ENCODE measurements at regions not wholly inside any gene's neighbourhood (a gene's known extent, or its start where the extent isn't known, plus 50 kb on each side); places are given as distances from the start of the nearest gene placed in this dataset.

GRCh38 chr6:17027441-17027840 lies 74.4 kb upstream of the STMND1 start (continued):
- no peak for TF ChIP-seq PBX3 (IDR thresholded peaks at IDR 0.05)

DNA sequence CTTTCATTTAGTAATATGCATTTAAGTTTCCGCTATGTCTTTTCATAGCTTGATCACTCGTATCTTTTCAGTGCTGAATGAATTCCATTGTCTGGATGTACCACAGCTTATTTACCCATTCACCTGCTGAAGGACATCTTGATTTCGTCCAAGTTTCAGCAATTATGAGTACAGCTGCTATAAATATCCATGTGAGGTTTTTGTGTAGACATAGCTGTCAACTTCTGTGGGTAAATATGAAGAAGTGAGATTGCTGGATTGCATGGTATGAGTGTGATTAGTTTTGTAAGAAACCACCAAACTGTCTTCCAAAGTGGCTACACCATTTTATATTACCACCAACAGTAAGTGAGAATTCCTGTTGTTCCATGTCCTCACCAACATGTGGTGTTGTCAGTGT lies 79.2 kb upstream of the STMND1 start:
- no peak overlapping the region for H3K27ac ChIP-seq (ENCODE audit: low read depth in 2 of 2, low read length in 1 of 2)

GRCh38 chr6:17021539-17021889 lies 80.3 kb upstream of the STMND1 start:
- POLR2A ChIA-PET, result no interaction called here
- H4K20me1 ChIP-seq (ENCODE audit: insufficient read depth), result no peaks in the 10 kb centered on the region
- H3K27ac ChIP-seq (ENCODE audit: low read depth in 2 of 2, low read length in 1 of 2), result peak overlapping the region in 1 of 2 experiments; percentile 72; a peak in 2 of 4 replicates
- H3K36me3 ChIP-seq (replicated peaks in 1 of 2; ENCODE audit: control insufficient read depth in 1 of 2, insufficient read depth in 2 of 2, low read length in 1 of 2), result no peaks in the 10 kb centered on the region
- no peak overlapping the region for H3K4me2 ChIP-seq
- DNase-seq, result no peak
- no peaks in the 10 kb centered on the region for H3K79me2 ChIP-seq (ENCODE audit: insufficient read depth)
- H3K4me1 ChIP-seq (ENCODE audit: control insufficient read depth in 1 of 2, insufficient read depth in 2 of 2, low read depth in 1 of 2, low read length in 1 of 2), result 0 out of 4 replicates have a peak, but pooled peaks cover 0 to 3% of the 10 kb centered on the region in 2 experiments
- WGBS (ENCODE audit: low lambda C conversion rate), result 75% methylated on average over 5 of the region's 5 CpGs
- TF ChIP-seq, protein P1, sequence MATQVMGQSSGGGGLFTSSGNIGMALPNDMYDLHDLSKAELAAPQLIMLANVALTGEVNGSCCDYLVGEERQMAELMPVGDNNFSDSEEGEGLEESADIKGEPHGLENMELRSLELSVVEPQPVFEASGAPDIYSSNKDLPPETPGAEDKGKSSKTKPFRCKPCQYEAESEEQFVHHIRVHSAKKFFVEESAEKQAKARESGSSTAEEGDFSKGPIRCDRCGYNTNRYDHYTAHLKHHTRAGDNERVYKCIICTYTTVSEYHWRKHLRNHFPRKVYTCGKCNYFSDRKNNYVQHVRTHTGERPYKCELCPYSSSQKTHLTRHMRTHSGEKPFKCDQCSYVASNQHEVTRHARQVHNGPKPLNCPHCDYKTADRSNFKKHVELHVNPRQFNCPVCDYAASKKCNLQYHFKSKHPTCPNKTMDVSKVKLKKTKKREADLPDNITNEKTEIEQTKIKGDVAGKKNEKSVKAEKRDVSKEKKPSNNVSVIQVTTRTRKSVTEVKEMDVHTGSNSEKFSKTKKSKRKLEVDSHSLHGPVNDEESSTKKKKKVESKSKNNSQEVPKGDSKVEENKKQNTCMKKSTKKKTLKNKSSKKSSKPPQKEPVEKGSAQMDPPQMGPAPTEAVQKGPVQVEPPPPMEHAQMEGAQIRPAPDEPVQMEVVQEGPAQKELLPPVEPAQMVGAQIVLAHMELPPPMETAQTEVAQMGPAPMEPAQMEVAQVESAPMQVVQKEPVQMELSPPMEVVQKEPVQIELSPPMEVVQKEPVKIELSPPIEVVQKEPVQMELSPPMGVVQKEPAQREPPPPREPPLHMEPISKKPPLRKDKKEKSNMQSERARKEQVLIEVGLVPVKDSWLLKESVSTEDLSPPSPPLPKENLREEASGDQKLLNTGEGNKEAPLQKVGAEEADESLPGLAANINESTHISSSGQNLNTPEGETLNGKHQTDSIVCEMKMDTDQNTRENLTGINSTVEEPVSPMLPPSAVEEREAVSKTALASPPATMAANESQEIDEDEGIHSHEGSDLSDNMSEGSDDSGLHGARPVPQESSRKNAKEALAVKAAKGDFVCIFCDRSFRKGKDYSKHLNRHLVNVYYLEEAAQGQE (IDR thresholded peaks at IDR 0.05; ENCODE audit: low read depth, low read length), result no peak
- no peak for TF ChIP-seq FOXM1 (IDR thresholded peaks at IDR 0.05; ENCODE audit: low read depth)
- no peak overlapping the region for H3K9ac ChIP-seq
- H3K4me3 ChIP-seq (ENCODE audit: low read depth in 2 of 2, low read length in 1 of 2), result no peak overlapping the region
- H3K27me3 ChIP-seq (ENCODE audit: insufficient read depth), result no peaks in the 10 kb centered on the region
- no peaks in the 10 kb centered on the region for H3K9me3 ChIP-seq
- CTCF ChIA-PET, result no interaction called here
- 0 out of 2 replicates have a peak overlapping the region, but pooled peaks have one; percentile 42 for H2AFZ ChIP-seq (ENCODE audit: low read depth)
- no peaks in the 10 kb centered on the region for H3K9me2 ChIP-seq
- H3F3A ChIP-seq (replicated peaks; ENCODE audit: insufficient read depth), result peaks cover 11% of the 10 kb centered on the region

More for the DNA sequence above, 79.2 kb upstream of the STMND1 start:
- 0 out of 4 replicates have a peak, but pooled peaks cover 0 to 3% of the 10 kb centered on the region in 2 experiments for H3K4me1 ChIP-seq (ENCODE audit: control insufficient read depth in 1 of 2, insufficient read depth in 2 of 2, low read depth in 1 of 2, low read length in 1 of 2)
- DNase-seq, result no peak
- H3K27me3 ChIP-seq (ENCODE audit: insufficient read depth), result no peaks in the 10 kb centered on the region
- no peaks in the 10 kb centered on the region for H4K20me1 ChIP-seq (ENCODE audit: insufficient read depth)
- no peak overlapping the region for H3K9ac ChIP-seq
- no peaks in the 10 kb centered on the region for H3K9me3 ChIP-seq
- no peaks in the 10 kb centered on the region for H3K9me2 ChIP-seq
- no peak overlapping the region for H3K4me3 ChIP-seq (ENCODE audit: low read depth in 2 of 2, low read length in 1 of 2)
- TF ChIP-seq RCOR1 (IDR thresholded peaks at IDR 0.05; ENCODE audit: low read length) (no peak), FOXJ3 (CRISPR knock-in tag; IDR thresholded peaks at IDR 0.05) (no peak), JUND (IDR thresholded peaks at IDR 0.05) (no peak), TCF12 (IDR thresholded peaks at IDR 0.05) (no peak)
- TF ChIP-seq, protein P2, sequence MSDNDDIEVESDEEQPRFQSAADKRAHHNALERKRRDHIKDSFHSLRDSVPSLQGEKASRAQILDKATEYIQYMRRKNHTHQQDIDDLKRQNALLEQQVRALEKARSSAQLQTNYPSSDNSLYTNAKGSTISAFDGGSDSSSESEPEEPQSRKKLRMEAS (IDR thresholded peaks at IDR 0.05; ENCODE audit: low read depth), result no peak
- H2AFZ ChIP-seq (ENCODE audit: low read depth), result no peak overlapping the region
- 81% methylated on average over 3 of the region's 3 CpGs for WGBS (ENCODE audit: low lambda C conversion rate)
- ChIA-PET CTCF (no interaction called here), POLR2A (no interaction called here)
- peaks cover 11% of the 10 kb centered on the region for H3F3A ChIP-seq (replicated peaks; ENCODE audit: insufficient read depth)
- H3K36me3 ChIP-seq (replicated peaks in 1 of 2; ENCODE audit: control insufficient read depth in 1 of 2, insufficient read depth in 2 of 2, low read length in 1 of 2), result no peaks in the 10 kb centered on the region
- no peak overlapping the region for H3K4me2 ChIP-seq
- H3K79me2 ChIP-seq (ENCODE audit: insufficient read depth), result no peaks in the 10 kb centered on the region
